ENCODE measurements at regions not wholly inside any gene's neighbourhood (a gene's known extent, or its start where the extent isn't known, plus 50 kb on each side); places are given as distances from the start of the nearest gene placed in this dataset.

DNA sequence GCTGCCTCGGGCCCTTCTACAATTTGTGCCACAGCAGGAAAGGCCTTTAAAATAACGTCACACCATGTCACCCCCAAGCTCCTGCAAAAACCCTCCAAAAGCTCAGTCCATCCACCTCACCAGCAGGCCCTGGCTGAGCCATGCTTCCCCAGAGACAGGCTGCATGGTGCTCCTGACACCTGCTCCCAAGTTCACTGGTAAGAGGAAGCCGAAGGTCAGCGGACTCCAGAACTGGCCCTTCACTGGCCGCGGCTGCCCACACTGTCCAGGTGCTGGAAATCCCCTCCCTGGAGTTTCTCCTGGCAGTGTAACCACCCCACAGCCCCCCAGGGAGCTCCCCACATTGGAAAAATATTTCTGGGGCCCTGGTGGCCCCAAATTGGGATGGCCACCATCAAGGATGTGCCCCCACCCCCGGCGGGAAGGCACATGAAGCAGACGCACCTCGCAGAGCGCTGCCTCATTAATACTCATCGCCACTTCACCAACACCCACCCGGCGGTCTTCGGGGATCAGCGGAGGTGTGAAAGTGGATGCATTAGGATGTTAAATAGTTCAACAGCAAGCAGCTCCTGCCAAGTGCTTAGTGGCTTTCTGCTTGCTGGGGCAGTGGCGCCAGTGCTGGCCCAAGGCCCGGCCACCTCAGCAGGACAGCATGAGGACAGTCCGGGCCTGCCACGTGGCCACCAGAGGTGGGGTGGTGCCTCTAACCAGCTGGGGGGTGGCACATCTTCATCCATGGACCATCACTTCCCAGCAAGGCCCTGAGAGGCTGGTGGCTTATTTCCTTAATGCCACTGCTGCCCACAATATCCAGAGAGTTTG lies 146.1 kb upstream of the IQSEC1 start:
- no peak overlapping the region for H3K4me3 ChIP-seq (ENCODE audit: low read depth, low read length)
- TF ChIP-seq, protein P1, sequence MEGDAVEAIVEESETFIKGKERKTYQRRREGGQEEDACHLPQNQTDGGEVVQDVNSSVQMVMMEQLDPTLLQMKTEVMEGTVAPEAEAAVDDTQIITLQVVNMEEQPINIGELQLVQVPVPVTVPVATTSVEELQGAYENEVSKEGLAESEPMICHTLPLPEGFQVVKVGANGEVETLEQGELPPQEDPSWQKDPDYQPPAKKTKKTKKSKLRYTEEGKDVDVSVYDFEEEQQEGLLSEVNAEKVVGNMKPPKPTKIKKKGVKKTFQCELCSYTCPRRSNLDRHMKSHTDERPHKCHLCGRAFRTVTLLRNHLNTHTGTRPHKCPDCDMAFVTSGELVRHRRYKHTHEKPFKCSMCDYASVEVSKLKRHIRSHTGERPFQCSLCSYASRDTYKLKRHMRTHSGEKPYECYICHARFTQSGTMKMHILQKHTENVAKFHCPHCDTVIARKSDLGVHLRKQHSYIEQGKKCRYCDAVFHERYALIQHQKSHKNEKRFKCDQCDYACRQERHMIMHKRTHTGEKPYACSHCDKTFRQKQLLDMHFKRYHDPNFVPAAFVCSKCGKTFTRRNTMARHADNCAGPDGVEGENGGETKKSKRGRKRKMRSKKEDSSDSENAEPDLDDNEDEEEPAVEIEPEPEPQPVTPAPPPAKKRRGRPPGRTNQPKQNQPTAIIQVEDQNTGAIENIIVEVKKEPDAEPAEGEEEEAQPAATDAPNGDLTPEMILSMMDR (IDR thresholded peaks at IDR 0.05; ENCODE audit: borderline replicate concordance, insufficient read depth, low read depth, low read length): no peak

DNA sequence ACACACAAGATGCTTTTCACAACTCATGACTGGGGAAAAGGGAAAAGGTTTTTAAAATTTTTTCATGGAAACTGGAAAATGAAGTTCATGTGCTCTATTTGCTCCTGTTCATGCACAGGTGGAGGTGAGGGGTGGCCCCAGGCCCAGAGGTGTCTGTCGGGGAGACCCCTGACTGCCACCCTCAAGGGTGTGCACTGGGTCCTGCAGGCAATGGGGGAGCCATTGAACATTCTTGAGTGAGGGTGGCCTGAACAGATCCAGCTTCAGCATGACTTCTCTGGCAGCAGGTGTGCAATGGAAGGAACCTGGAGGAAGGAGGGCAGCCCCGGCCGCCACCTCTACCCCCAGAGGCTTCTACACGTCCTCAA lies 145.3 kb upstream of the IQSEC1 start:
- H3K4me3 ChIP-seq (ENCODE audit: low read depth, low read length): no peak overlapping the region
- TF ChIP-seq, protein P1 (IDR thresholded peaks at IDR 0.05; ENCODE audit: borderline replicate concordance, insufficient read depth, low read depth, low read length): no peak

DNA sequence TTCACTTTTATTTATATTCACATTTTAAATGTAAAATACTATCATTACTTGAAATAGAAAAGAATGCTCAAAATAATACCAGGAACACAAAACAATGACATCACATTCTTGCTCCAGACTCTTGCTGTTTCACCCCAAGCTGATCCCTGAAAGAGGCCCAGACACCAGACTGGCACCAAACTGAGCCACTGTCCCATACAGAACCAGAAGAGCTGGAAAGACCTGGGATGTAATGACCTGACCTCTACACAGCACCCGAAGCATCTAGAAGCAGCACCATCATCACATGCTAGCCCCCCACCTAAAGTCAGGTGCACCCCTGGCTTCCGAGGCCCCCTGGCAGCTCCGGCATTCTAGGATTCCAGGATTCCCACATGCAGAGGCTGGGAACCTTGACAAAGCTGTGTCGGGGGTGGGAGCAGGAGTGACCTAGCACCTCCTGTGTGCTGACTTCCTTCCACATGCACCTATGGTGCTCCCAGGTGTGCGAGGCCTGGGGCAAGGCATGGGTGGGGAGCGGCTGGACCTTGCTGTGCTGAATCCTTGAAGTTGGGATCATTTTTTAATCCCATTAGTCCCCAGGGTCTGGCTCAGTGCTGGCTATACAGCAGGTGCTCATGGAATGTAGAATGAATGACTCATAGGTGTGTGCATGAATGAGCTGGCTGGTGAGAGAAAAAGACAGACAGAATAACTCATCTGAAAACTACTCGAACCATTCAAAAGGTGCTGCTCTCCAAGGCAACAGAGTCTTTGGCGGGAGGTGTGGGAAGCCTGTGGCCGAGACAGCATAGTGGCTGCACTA lies 144.7 kb upstream of the IQSEC1 start:
- H3K4me3 ChIP-seq (ENCODE audit: low read depth, low read length): no peak overlapping the region

DNA sequence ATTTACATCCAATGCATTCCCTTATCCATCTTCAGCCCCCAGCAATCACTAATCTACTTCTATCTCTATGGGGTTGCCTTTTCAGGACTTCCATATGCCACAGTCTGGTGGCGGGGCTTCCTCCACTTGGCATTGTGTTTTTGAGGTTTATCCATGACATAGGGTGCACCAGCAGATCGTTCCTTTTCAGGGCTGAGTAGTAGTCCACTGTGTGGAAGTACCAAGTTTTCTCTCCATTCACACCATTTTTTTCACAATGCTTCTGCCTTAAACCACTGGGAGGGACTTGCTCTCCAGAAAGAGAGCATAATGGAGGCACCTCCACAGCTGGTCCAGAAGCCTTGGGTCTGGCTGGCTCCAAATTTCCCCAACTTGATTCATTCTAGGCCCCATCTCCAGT lies 144.0 kb upstream of the IQSEC1 start:
- H3K4me3 ChIP-seq (ENCODE audit: low read depth, low read length): no peak overlapping the region
- TF ChIP-seq, protein P1 (IDR thresholded peaks at IDR 0.05; ENCODE audit: borderline replicate concordance, insufficient read depth, low read depth, low read length): no peak

More for the DNA sequence above, 144.7 kb upstream of the IQSEC1 start:
- TF ChIP-seq, protein P1 (IDR thresholded peaks at IDR 0.05; ENCODE audit: borderline replicate concordance, insufficient read depth, low read depth, low read length): no peak

DNA sequence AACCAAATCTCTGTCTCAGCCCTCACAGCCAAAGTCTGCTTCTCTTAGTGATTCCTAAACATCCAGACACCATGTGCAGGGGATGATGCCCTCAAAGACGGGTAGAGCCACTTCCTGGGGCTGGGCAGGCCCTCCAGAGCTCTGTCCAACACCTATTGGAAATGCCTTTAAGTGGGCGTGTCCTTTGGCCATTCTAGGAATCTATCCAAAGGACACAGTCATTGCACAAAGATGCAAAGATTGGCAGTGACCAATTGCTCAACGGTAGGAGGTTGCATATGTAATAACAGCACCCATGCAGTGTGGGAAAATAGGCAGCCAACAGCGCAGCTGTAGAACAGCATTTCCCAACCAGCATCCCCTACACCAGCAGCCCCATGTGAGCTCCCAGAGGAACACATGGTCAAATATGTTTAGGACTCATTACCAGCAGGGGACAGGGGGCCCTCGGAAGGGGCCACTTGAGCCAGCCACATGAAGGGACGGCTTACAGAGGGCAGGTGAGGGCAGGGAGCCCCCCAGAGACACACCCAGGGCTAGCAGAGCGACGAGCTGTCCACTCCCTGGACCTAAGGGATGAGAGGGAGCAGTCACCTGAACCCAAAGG lies 142.8 kb upstream of the IQSEC1 start:
- H3K4me3 ChIP-seq (ENCODE audit: low read depth, low read length): no peak overlapping the region

DNA sequence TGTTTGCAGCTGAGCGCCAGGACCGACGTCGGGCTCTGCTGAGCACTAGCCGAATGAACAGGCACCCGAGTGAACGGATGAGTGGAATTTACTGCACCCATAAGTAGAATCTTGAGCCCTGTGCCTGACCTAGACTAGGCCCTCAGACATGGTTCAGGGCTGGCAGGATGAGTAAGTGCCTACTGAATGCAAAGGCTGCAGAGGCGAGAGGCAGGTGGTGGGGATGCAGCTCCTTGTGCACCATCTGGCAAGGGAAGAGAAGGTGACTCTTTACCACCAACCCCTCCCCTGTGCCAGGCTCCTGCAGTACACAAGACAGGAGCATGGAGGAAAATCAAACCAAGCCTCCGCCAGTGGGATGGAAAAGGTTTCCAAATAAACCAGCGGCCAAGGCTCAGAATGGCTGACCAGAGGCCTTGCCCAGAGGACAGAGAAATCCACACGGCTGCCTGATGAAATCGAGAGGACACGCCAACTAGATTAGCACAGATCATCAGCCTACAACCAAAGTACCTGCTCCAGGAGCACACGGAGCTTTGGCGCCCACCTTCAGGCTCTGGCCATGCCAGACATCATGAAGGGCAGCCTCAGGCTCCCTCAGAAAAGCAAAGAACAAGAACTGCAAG lies 141.7 kb upstream of the IQSEC1 start:
- no peak overlapping the region for H3K4me3 ChIP-seq (ENCODE audit: low read depth, low read length)
- TF ChIP-seq, protein P1 (IDR thresholded peaks at IDR 0.05; ENCODE audit: borderline replicate concordance, insufficient read depth, low read depth, low read length): no peak

More for the DNA sequence above, 142.8 kb upstream of the IQSEC1 start:
- TF ChIP-seq, protein P1 (IDR thresholded peaks at IDR 0.05; ENCODE audit: borderline replicate concordance, insufficient read depth, low read depth, low read length): no peak
